ENCODE measurements at regions not wholly inside any gene's neighbourhood (a gene's known extent, or its start where the extent isn't known, plus 50 kb on each side); places are given as distances from the start of the nearest gene placed in this dataset.

GRCh38 chr1:199161319-199161680, 522.5 kb downstream of the PTPRC start:
- TF ChIP-seq CTCF (IDR thresholded peaks at IDR 0.05; ENCODE audit: low read depth, low read length) (no peak), EZH2phosphoT487 (IDR thresholded peaks at IDR 0.05; ENCODE audit: low read depth) (no peak)

Measured in OCI-LY3 (cell line).